ENCODE measurements at regions not wholly inside any gene's neighbourhood (a gene's known extent, or its start where the extent isn't known, plus 50 kb on each side); places are given as distances from the start of the nearest gene placed in this dataset.

DNA sequence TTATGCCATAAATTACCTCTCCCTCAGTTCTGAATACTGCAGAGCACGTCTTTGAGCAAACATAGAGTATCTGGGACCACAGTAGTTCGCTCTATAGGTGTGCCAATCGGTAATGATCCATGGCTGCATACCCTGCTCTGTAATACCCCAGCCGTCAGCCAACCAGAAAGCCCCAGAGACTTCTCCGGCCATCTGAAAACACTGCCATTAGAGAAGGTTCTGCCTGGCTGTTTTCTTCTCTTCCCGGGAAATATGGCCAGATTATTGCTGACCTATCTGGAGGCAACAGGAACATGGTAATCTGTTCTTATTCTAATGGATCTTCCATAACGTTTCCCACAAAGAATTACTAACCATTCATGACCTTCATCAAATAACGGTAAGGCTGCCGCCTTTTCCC is 139.9 kb downstream of the RPS12 start:
- WGBS (ENCODE audit: insufficient coverage), result 95% methylated on average over 4 of the region's 9 CpGs
- ChIA-PET CTCF (no interaction called here), POLR2A (no interaction called here)

DNA sequence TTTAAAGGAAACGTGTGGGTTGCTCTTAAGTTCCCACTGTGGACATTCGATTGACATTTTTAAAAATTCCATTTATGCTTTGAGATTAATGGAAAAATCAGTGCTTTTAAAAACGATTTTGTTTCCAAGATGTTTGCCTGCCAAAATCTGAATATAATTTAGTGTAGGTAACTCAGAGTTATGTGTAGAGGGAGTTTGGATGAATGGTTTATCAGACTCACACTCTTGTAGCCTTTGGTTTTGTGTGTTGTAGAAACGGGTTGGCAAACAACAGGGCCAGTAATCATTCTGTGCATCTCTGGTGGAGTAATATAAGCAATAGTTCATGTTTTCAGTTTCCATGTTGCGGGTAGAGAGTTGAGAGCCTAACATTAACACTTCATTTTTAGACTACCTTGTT is 140.6 kb downstream of the RPS12 start:
- Histone ChIP-seq H3K4me3 (ENCODE audit: control insufficient read depth in 1 of 7, extremely low read depth in 1 of 7, insufficient read depth in 4 of 7, low read depth in 2 of 7, low read length in 6 of 7) (no peak overlapping the region), H3K36me3 (ENCODE audit: control insufficient read depth in 4 of 4, insufficient read depth in 4 of 4, low read length in 3 of 4) (no peaks in the 10 kb centered on the region), H3K4me1 (ENCODE audit: control extremely low read depth in 1 of 4, control insufficient read depth in 4 of 4, insufficient read depth in 4 of 4, low read length in 3 of 4) (peaks cover 0 to 3% (median 2%) of the 10 kb centered on the region in 4 experiments), H3K9me3 (ENCODE audit: control extremely low read depth in 1 of 5, control insufficient read depth in 4 of 5, insufficient read depth in 2 of 5, low read depth in 1 of 5, low read length in 4 of 5) (no peaks in the 10 kb centered on the region), H3K27me3 (replicated peaks in 2 of 5; ENCODE audit: control insufficient read depth in 4 of 5, insufficient read depth in 5 of 5, low read length in 4 of 5) (peaks cover under 1 to 74% (median 22%) of the 10 kb centered on the region in 5 experiments), H3K27ac (ENCODE audit: insufficient read depth in 1 of 2, low read depth in 1 of 2, low read length in 2 of 2, poor library complexity in 1 of 2, severe bottlenecking in 2 of 2) (no peak overlapping the region)
- DNase-seq, result no peak
- 100% methylated on average over 1 of the region's 5 CpGs for WGBS (ENCODE audit: insufficient coverage)
- ChIA-PET CTCF (no interaction called here), POLR2A (no interaction called here)

More for the DNA sequence above, 139.9 kb downstream of the RPS12 start:
- no peaks in the 10 kb centered on the region for H3K36me3 ChIP-seq (ENCODE audit: control insufficient read depth in 4 of 4, insufficient read depth in 4 of 4, low read length in 3 of 4)
- H3K9me3 ChIP-seq (ENCODE audit: control extremely low read depth in 1 of 5, control insufficient read depth in 4 of 5, insufficient read depth in 2 of 5, low read depth in 1 of 5, low read length in 4 of 5), result no peaks in the 10 kb centered on the region
- no peak overlapping the region for H3K27ac ChIP-seq (ENCODE audit: insufficient read depth in 1 of 2, low read depth in 1 of 2, low read length in 2 of 2, poor library complexity in 1 of 2, severe bottlenecking in 2 of 2)
- peaks cover 2 to 71% (median 24%) of the 10 kb centered on the region in 5 experiments for H3K27me3 ChIP-seq (replicated peaks in 2 of 5; ENCODE audit: control insufficient read depth in 4 of 5, insufficient read depth in 5 of 5, low read length in 4 of 5)
- H3K4me1 ChIP-seq (ENCODE audit: control extremely low read depth in 1 of 4, control insufficient read depth in 4 of 4, insufficient read depth in 4 of 4, low read length in 3 of 4), result no peaks in the 10 kb centered on the region
- no peak for DNase-seq
- no peak overlapping the region for H3K4me3 ChIP-seq (ENCODE audit: control insufficient read depth in 1 of 7, extremely low read depth in 1 of 7, insufficient read depth in 4 of 7, low read depth in 2 of 7, low read length in 6 of 7)

DNA sequence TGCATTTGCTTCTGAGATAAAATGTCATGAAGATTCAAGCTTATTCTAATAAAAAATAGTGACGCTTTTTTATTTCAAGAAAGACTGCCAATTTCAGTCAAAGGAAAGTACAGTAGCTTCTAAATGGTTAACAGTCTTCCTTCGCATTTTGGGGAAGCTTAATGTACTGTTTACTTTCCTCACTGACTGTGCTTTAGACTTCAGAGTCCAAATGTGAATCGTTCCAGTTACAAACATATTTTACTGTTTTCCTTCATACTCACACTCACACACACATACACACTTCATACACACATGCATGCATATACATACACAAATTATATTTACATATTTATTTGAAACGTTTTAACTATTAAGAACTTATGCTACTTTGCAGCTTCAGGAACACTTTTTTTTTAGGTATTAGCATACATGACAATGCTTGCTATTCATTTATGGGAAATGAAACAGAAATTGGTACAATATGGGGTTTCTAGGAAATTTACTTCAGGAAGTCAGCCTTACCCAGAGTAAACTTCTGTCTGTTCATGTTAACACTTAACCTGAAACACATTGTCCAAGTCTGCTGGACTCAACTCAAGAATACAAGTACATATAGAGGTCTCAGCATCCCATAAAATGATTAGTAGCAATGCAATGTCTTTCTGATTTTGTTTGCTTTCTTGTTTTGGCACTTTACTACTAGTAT is 145.4 kb downstream of the RPS12 start:
- no peaks in the 10 kb centered on the region for H3K9me3 ChIP-seq (ENCODE audit: control extremely low read depth in 1 of 5, control insufficient read depth in 4 of 5, insufficient read depth in 2 of 5, low read depth in 1 of 5, low read length in 4 of 5)
- CTCF ChIA-PET, result no interaction called here
- peak in 1 of 3 donors; percentile 5 for DNase-seq
- peaks cover 3 to 68% (median 14%) of the 10 kb centered on the region in 5 experiments for H3K27me3 ChIP-seq (replicated peaks in 2 of 5; ENCODE audit: control insufficient read depth in 4 of 5, insufficient read depth in 5 of 5, low read length in 4 of 5)
- no peak overlapping the region for H3K4me3 ChIP-seq (ENCODE audit: control insufficient read depth in 1 of 7, extremely low read depth in 1 of 7, insufficient read depth in 4 of 7, low read depth in 2 of 7, low read length in 6 of 7)
- H3K36me3 ChIP-seq (ENCODE audit: control insufficient read depth in 4 of 4, insufficient read depth in 4 of 4, low read length in 3 of 4), result no peaks in the 10 kb centered on the region
- no peak overlapping the region for H3K27ac ChIP-seq (ENCODE audit: insufficient read depth in 1 of 2, low read depth in 1 of 2, low read length in 2 of 2, poor library complexity in 1 of 2, severe bottlenecking in 2 of 2)
- POLR2A ChIA-PET, result no interaction called here
- WGBS (ENCODE audit: insufficient coverage), result 29% methylated on average over 2 of the region's 4 CpGs
- H3K4me1 ChIP-seq (ENCODE audit: control extremely low read depth in 1 of 4, control insufficient read depth in 4 of 4, insufficient read depth in 4 of 4, low read length in 3 of 4), result peaks cover 0 to 25% (median 17%) of the 10 kb centered on the region in 4 experiments

DNA sequence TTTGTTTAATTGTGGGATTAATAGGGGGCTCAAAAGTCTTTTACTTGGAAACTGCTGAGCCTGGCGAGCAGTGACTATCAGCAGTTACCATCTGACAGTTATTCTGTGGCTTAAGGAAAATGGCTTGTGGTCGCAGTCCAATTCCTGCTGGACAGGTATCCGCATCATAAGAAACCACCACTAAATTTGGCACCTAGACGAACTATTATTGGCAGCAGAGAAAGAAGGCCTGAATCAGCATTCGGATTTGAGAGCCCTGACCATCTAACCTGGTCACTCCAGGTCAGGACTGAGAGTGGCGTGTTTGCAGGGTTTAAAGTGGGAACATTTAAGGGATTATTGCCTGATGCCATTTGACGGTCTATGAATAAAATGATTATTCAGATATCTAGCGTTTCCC is 146.4 kb downstream of the RPS12 start:
- ChIA-PET CTCF (no interaction called here), POLR2A (no interaction called here)
- Histone ChIP-seq H3K4me1 (ENCODE audit: control extremely low read depth in 1 of 4, control insufficient read depth in 4 of 4, insufficient read depth in 4 of 4, low read length in 3 of 4) (peaks cover 0 to 25% (median 17%) of the 10 kb centered on the region in 4 experiments), H3K4me3 (ENCODE audit: control insufficient read depth in 1 of 7, extremely low read depth in 1 of 7, insufficient read depth in 4 of 7, low read depth in 2 of 7, low read length in 6 of 7) (no peak overlapping the region), H3K9me3 (ENCODE audit: control extremely low read depth in 1 of 5, control insufficient read depth in 4 of 5, insufficient read depth in 2 of 5, low read depth in 1 of 5, low read length in 4 of 5) (no peaks in the 10 kb centered on the region), H3K36me3 (ENCODE audit: control insufficient read depth in 4 of 4, insufficient read depth in 4 of 4, low read length in 3 of 4) (no peaks in the 10 kb centered on the region), H3K27me3 (replicated peaks in 2 of 5; ENCODE audit: control insufficient read depth in 4 of 5, insufficient read depth in 5 of 5, low read length in 4 of 5) (peaks cover 2 to 71% (median 14%) of the 10 kb centered on the region in 5 experiments), H3K27ac (ENCODE audit: insufficient read depth in 1 of 2, low read depth in 1 of 2, low read length in 2 of 2, poor library complexity in 1 of 2, severe bottlenecking in 2 of 2) (no peak overlapping the region)
- peak in 2 of 3 donors; percentile 6 to 24 for DNase-seq
- WGBS (ENCODE audit: insufficient coverage), result 25% methylated on average over 4 of the region's 8 CpGs

DNA sequence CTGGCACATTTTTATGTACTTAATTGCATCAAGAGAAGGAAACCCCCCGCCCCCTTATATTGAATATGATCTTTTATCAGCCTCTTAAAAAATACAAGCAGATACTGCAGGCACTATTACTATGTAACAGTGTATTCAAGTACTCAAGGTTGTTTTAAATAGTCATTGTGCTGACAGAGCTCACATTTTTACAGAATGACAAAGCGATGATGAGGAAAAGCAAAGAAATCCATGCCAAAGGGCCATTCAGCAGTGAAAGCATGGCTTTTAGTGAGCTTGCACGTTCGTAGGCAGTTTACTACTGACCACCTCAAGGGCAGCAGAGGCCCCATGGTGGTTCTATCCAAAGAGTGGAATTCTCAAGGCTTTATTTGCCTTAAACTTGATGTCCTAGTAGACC is 146.8 kb downstream of the RPS12 start:
- H3K36me3 ChIP-seq (ENCODE audit: control insufficient read depth in 4 of 4, insufficient read depth in 4 of 4, low read length in 3 of 4), result no peaks in the 10 kb centered on the region
- H3K27me3 ChIP-seq (replicated peaks in 2 of 5; ENCODE audit: control insufficient read depth in 4 of 5, insufficient read depth in 5 of 5, low read length in 4 of 5), result peaks cover 3 to 67% (median 14%) of the 10 kb centered on the region in 5 experiments
- 86% methylated on average over 3 of the region's 4 CpGs for WGBS (ENCODE audit: insufficient coverage)
- POLR2A ChIA-PET, result no interaction called here
- CTCF ChIA-PET, result no interaction called here
- no peak overlapping the region for H3K4me3 ChIP-seq (ENCODE audit: control insufficient read depth in 1 of 7, extremely low read depth in 1 of 7, insufficient read depth in 4 of 7, low read depth in 2 of 7, low read length in 6 of 7)
- peaks cover 0 to 25% (median 17%) of the 10 kb centered on the region in 4 experiments for H3K4me1 ChIP-seq (ENCODE audit: control extremely low read depth in 1 of 4, control insufficient read depth in 4 of 4, insufficient read depth in 4 of 4, low read length in 3 of 4)
- no peaks in the 10 kb centered on the region for H3K9me3 ChIP-seq (ENCODE audit: control extremely low read depth in 1 of 5, control insufficient read depth in 4 of 5, insufficient read depth in 2 of 5, low read depth in 1 of 5, low read length in 4 of 5)
- H3K27ac ChIP-seq (ENCODE audit: insufficient read depth in 1 of 2, low read depth in 1 of 2, low read length in 2 of 2, poor library complexity in 1 of 2, severe bottlenecking in 2 of 2), result no peak overlapping the region
- DNase-seq, result no peak

DNA sequence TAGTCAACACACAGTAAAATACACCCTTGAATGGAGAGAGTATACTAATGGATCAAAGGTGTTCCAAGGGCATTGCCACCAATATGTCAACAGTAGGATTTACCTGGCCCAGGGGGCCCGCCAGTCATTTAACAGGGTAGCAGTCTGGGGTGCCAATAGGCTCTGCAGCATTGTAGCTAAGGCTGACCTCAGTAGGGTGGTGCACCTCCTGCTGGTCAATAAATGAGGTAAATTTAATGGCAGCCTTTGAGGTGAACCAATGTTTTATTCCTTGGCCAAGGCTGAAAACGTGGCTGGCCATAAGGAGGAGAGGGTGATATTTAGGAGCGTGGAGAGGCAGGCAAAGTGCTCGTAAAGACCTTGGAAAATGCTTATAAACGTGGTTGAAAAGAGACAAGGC is 147.2 kb downstream of the RPS12 start:
- no peak for DNase-seq
- Histone ChIP-seq H3K9me3 (ENCODE audit: control extremely low read depth in 1 of 5, control insufficient read depth in 4 of 5, insufficient read depth in 2 of 5, low read depth in 1 of 5, low read length in 4 of 5) (no peaks in the 10 kb centered on the region), H3K4me3 (ENCODE audit: control insufficient read depth in 1 of 7, extremely low read depth in 1 of 7, insufficient read depth in 4 of 7, low read depth in 2 of 7, low read length in 6 of 7) (no peak overlapping the region), H3K27ac (ENCODE audit: insufficient read depth in 1 of 2, low read depth in 1 of 2, low read length in 2 of 2, poor library complexity in 1 of 2, severe bottlenecking in 2 of 2) (no peak overlapping the region), H3K4me1 (ENCODE audit: control extremely low read depth in 1 of 4, control insufficient read depth in 4 of 4, insufficient read depth in 4 of 4, low read length in 3 of 4) (peaks cover 0 to 25% (median 17%) of the 10 kb centered on the region in 4 experiments), H3K27me3 (replicated peaks in 2 of 5; ENCODE audit: control insufficient read depth in 4 of 5, insufficient read depth in 5 of 5, low read length in 4 of 5) (peaks cover 5 to 64% (median 14%) of the 10 kb centered on the region in 5 experiments), H3K36me3 (ENCODE audit: control insufficient read depth in 4 of 4, insufficient read depth in 4 of 4, low read length in 3 of 4) (no peaks in the 10 kb centered on the region)
- WGBS (ENCODE audit: insufficient coverage), result 78% methylated on average over 4 of the region's 5 CpGs
- ChIA-PET POLR2A (no interaction called here), CTCF (interaction anchor here (2.0 kb wide), 1 partner anchor 590 kb away, joined by 5 read pairs; no protein-coding TSS in a partner anchor)

DNA sequence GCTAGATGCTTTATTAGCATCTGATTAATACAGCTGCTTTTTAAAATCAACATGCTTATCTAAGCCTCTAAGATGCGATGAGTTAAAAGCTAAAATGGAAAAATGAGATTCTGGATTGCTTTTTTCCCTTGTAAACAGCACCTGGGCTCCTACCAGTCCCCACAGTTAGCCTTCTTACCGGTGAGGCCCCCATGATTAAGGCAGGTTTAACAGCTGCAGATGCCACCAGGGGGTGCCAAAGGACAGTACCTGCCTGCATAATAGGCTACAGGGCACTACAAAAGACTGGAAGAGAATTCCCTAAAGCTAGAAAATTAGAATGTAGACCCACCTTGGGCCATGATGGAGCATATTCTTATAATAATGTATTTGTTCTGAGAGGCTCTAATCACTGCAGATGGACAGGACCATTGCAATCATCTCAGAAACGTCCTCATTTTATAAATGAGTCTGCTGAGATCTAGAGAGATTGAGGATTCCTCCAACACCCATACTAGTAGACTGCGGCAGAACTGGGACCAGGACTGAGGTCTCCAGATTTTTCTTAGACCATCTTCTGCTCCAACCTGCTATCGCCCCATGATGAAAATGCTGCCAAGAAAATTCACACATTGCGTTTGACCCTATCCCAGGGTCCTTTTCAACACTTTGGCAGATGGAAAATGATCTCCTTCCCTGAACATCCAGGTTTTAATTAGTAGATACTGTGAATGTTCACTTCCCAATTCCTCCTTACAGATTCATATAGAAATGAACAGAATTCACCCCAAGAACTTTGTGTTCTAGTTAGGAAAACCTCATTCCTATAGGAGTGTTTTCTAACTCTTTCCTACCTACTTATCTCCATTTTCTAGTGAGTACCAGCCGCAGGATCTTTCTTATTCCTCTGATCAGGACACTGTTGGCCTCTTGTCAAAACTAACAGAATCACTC is 148.8 kb downstream of the RPS12 start:
- WGBS (ENCODE audit: insufficient coverage), result 67% methylated on average over 3 of the region's 7 CpGs
- no peak overlapping the region for H3K4me3 ChIP-seq (ENCODE audit: control insufficient read depth in 1 of 7, extremely low read depth in 1 of 7, insufficient read depth in 4 of 7, low read depth in 2 of 7, low read length in 6 of 7)
- POLR2A ChIA-PET, result no interaction called here
- peak; percentile 63 to 78 (median 76) for DNase-seq
- no peaks in the 10 kb centered on the region for H3K9me3 ChIP-seq (ENCODE audit: control extremely low read depth in 1 of 5, control insufficient read depth in 4 of 5, insufficient read depth in 2 of 5, low read depth in 1 of 5, low read length in 4 of 5)
- peaks cover 0 to 25% (median 17%) of the 10 kb centered on the region in 4 experiments for H3K4me1 ChIP-seq (ENCODE audit: control extremely low read depth in 1 of 4, control insufficient read depth in 4 of 4, insufficient read depth in 4 of 4, low read length in 3 of 4)
- no peak overlapping the region for H3K27ac ChIP-seq (ENCODE audit: insufficient read depth in 1 of 2, low read depth in 1 of 2, low read length in 2 of 2, poor library complexity in 1 of 2, severe bottlenecking in 2 of 2)
- peaks cover 6 to 61% (median 8%) of the 10 kb centered on the region in 5 experiments for H3K27me3 ChIP-seq (replicated peaks in 2 of 5; ENCODE audit: control insufficient read depth in 4 of 5, insufficient read depth in 5 of 5, low read length in 4 of 5)
- CTCF ChIA-PET, result interaction anchor here (1.0 to 2.0 kb wide), 5 partner anchors 20 to 589 kb away, joined by 3 to 6 read pairs (median 3); no protein-coding TSS in a partner anchor
- no peaks in the 10 kb centered on the region for H3K36me3 ChIP-seq (ENCODE audit: control insufficient read depth in 4 of 4, insufficient read depth in 4 of 4, low read length in 3 of 4)
